ENCODE measurements at regions not wholly inside any gene's neighbourhood (a gene's known extent, or its start where the extent isn't known, plus 50 kb on each side); places are given as distances from the start of the nearest gene placed in this dataset.

DNA sequence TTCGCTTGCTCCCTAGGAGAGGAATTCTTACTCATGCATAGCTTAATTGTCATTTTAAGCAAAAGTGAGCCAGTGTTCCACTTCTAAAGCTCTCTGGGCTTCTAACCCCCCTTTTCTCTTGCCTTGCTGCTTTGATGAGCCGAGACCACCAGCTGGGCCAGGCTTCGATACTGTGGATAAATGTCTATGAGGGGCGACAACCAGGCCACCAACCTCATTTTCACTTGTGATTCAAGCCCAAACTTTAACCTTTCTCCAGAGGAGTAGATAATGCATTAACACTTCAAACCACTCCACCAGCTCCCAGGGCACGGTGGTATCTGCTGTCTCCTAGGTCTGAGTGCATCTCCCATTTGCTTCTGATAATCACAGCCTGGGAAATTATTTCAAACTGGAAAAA lies 205.6 kb downstream of the PSAT1 start:
- DNase-seq (ENCODE audit: low spot score) = no peak

DNA sequence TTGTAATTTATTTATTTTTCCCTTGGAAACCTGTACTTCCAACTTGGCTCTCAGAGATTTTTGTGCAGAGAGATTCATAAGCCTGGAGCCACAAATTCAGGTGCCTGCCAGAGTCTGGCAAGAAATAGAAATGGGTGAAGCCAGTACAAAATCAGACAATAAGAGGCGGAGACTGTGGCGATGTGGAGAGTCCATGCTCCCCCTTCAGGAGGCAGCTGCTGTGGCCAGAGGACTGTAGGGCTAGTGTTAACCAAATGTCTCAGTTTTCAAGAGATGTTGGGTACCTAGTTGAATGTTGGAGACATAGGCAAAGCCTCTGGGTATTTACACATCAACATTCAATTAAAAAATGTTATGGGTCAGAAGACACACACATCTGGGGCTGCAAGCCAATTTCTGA lies 208.6 kb downstream of the PSAT1 start:
- no peak for DNase-seq (ENCODE audit: low spot score)

DNA sequence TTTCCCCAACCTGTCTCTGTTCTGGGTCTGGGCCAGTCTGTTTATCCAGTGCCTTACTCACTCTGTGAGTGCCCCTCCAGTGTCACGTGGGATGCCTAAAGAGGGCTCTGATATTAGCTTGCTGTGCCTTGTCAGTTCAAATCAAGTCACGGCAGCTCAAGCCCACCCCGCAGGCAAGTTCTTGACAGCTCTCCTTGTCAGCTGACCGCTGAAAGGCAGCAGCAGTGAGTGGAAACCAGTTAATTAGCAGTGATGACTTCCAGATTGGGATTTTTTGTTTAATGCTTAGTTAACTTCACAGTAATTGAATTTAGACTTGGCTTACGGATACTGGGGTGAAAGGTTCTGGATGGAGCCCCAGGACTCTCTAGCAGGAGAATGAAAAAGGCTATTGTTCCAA lies 210.1 kb downstream of the PSAT1 start:
- no peak for DNase-seq (ENCODE audit: low spot score)

DNA sequence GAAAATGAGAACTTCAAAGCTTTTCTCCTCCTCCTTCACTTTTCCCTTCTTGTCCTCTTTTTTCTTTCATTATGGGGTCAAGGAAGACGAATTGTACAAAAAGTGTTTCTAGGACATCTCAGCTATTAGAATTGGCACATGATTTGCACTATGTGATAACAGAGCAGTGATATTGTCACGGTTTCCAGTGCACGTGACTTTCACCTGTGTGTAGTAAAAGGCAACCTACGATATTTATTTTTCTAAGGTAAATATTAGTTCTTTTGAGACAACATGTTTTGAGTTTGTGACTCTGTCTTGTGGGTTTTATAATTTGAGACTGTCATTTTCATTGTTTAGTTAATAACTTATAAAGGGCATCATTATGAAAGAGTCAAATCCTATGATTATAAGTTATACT lies 213.1 kb downstream of the PSAT1 start:
- DNase-seq (ENCODE audit: low spot score) = no peak

DNA sequence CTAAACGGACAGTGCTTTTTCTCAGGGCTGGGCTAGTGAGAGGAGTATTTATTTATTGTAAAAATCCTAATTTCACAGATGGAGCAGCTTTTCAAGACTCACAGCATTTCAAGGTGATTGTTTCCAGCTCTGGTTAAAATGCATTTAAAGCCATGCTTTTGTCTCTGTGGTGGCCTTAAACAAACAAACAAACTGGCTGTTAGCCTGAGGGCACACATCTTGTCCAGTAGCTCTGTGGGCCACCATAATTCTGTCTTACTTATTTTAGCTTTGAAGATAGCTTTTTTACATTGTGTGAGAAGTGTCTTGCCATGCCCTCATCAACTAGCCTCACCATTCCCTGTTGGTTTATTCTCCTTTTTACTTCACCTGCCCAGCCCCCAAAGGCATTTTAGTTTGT lies 218.2 kb downstream of the PSAT1 start:
- DNase-seq (ENCODE audit: low spot score) = no peak

DNA sequence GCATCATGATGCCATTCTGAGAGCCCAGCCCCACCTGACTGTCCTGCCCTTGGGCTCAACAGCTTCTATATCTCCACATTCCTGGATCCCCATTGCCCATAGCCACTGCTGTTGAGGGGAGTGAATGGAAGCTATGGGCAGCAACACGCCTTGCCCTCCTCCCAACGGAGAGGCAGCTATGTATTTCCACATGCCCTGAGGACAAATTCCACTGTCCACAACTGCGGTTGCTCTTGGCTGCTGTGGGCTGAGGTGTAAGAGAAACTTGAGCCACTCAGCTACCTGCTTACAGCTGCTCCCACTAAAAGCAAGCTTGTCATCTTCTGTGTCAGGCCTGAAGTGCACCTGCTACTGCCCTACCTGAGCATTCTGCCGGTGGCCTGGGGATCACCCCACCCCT lies 222.9 kb downstream of the PSAT1 start:
- no peak for DNase-seq (ENCODE audit: low spot score)

DNA sequence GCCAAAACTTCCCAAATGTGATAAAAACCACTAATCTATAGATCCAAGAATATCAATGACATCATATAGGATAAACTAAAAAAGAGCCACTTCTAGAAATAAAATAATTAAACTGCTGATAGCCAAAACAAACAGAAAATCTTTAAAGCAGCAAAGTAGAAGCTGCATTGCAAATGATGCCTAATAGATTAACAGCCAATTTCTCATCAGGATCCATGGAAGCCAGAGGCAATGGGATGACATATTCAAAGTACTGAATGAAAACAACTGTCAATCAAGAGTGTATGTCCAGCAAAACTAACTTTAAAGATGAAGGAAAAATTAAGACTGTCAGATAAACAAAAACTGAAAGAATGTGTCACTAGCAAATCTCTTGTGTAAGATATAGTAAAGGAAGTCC lies 224.8 kb downstream of the PSAT1 start:
- no peak for DNase-seq (ENCODE audit: low spot score)

DNA sequence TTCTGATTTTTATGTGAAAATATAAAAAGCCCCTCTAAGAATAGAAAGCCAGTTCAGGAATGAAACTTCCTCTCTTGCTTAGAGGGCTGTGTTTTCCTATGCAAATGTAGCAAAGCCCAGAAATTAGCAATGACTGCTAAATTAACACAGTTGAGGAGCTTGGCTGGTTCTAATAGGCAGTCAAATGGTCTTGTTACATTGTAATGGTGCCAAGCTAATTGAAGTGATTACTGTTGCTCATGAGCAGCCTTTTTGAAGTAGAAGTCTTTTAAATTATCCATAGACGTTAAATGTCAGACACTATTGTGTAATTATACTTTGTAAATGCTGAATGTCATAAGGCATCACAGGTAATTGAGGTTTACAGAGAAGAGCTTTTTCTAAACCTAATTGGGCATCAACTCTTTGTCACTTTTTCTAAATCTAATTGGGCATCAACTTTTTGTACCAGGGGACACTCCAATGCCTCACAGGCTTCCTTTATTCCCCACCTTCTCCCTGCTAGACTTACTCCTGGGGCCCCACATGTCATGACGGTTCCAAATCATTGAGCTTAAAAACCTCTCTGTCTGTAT lies 229.1 kb downstream of the PSAT1 start:
- no peak for DNase-seq (ENCODE audit: low spot score)

DNA sequence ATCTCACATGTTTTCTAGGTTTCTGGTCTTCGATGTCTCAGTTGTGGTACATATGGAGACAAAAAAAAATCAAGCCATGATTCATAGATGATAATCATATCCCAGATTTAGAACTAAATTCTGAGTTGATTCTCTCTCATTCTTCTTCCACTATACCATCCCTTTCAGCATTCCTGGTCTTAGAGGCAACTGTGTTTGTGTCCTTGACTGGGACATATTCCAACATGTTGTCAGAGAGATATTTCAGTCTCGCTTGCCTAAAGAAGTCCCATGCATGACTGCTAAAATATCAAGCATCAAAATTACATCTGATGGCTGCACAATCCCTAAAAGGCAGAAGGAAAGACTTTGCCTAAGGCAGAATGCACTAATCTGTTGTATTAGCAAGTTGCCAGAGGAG lies 236.6 kb downstream of the PSAT1 start:
- no peak for DNase-seq (ENCODE audit: low spot score)

DNA sequence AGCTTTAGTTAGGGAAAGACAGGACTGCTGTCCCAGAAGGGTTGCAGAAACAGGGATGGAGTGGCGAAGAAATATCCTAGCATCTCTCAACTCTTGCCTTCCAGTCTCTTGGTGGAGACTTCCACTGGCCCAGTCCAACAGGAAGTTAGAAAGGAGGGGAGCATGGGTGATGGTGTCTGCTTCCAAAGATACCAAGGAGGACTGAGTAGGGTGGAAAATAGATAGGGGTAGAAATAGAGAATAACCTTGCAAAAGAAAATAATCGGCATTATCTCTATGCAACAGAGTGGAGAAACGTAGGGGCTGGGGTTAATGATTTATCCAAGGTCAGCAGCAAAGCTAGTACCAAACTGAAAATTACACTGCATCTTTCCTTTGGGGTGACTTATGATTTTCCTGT lies 242.3 kb downstream of the PSAT1 start:
- no peak for DNase-seq (ENCODE audit: low spot score)

DNA sequence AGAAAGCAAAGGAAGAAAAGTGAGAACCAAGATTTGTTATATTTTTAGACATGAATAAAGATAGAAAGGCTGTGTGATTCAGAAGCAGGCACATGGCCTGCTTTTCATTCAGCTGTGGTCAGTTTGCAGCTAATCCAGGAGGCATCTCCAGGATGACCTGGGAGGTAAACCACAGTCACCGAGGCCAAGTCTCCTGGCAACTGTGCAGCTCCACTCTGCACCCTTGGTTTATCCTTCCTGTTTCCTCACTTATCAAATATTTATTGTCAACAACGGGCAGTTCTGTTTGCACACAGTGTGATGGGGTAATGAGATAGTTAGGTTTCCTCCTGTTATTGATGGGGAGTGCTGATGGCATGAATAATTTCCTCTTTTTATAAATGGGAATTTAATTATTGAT lies 243.0 kb downstream of the PSAT1 start:
- DNase-seq (ENCODE audit: low spot score) = no peak

DNA sequence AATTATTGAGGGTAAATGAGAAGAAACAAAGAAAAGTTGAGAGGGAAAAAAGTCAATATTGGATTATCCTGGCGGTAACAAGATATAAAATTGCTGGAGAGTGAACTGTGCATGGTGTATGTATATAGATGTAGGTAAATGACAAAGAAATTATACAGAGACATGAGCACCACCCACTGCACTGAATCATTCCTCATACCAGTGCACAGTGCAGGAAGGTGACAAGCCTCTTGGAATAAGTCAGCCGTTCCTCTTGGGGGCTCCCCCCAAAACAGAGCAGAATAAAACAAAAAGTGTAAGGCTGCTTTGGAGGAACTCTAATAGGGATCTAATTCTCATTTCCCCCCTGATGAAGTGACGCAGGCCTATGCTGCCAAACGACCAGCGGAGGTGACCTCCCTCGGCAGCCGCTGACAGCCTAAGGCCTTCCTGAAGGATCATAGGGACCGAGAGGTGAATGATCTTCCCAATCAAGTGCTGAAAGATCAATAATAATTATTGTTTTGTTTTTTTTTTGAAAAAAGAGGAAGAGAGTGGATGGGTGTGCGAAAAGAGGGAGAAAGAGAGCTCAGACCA lies 245.0 kb downstream of the PSAT1 start:
- DNase-seq (ENCODE audit: low spot score) = no peak

DNA sequence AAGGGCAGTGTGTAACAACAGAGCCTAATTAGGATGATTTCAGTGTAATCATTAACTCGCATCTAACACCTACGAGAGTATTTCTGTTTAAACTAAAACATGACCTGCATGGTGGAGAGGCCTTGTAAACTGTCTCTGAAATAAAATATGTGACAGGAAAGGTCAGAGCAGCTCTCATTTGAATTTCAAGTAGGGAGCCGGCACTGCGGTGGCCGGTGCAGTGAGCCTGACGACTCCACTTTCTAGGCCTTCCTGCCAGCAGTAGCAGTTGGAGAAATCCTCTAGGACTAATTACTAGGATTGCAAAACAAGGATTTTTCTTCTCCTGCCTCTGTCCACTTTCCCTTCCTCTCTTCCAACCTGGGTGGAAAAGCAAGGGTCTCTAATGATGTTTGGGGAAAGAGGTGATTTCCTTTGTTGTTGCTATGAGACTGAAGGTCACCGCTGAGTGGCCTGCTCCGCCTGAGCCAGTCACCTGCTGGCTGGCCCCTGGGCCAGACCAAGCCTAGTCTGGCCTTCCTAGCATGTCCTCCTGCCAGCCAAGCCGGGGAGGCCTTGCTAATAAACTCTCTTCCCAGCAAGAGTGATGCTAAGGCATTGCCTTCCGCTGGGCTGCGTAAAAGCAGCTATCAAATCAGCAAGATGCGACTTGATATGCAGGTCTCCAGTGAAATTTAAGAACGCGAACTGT lies 245.7 kb downstream of the PSAT1 start:
- no peak for DNase-seq (ENCODE audit: low spot score)

DNA sequence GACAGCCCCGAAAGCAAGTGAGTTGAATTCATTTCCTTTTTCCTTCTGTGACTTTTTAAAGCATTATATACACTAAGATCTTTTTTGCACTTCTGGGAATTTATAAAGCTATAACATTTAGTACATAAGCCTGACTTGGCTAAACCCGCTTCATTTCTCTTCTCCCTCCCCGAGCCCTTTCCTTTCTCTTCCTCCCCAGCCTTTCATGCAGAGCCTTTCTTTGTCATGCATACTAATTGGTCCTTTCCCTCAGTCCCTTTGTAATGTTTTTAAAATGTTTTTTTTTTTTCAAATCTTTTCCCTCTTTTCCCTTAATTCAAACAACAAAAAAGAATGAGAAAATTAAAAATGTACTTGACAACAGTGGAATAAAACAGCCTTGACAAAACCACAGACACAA lies 246.4 kb downstream of the PSAT1 start:
- no peak for DNase-seq (ENCODE audit: low spot score)

DNA sequence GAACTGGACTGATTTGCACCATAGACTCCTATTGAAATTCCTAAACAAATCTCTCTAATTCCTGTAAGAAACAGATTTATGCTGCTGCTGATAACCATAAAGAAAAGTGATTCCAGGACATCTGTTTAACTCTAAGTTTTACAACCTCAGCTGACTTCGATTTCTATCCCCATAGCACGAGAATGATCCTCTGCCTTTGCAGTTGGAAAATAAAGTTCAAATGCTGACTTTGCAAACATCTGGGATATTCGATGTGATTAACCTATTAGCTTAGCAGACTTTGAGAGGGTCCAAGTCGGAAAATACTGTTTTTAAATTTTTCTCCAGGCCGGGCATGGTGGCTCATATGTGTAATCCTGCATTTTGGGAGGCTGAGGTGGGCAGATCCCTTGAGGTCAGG lies 247.3 kb downstream of the PSAT1 start:
- no peak for DNase-seq (ENCODE audit: low spot score)

DNA sequence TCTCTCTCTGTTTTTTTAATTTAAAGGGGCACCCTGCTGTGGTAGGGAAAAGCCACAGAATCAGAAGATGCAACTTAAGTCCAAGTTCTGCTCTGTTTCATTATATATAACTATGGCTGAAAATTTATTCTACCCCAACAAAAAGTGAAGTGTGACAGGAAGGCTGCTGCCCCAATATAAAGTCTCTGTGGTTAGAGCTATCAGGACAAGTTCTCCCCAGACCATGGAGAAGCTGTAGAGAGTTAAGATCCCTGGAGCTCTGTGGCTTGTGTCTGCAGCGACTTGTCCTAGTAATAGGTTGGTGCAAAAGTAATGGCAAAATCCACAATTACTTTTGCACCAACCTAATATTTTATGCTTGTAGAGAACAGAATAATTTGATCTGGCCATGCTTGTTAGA lies 250.9 kb downstream of the PSAT1 start:
- no peak for DNase-seq (ENCODE audit: low spot score)

DNA sequence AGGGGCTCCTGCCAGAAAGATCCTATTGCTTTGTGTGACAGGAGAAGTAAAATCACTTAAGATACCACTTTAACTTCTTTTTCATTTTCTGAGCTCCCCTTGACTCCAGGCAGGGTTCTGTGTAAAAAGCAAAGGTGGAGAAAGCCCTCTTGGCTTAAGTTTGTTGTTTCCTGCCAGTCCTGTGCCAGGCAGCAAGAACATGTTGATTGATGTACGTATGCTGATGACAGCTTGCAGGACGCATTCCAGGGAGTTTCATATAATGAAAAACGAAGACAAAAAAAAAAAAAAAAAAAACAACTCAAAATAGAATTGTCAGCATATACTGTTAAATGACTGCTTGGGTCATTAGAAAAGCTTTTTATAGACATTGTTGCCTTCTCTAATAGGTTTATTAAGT lies 251.7 kb downstream of the PSAT1 start:
- no peak for DNase-seq (ENCODE audit: low spot score)

DNA sequence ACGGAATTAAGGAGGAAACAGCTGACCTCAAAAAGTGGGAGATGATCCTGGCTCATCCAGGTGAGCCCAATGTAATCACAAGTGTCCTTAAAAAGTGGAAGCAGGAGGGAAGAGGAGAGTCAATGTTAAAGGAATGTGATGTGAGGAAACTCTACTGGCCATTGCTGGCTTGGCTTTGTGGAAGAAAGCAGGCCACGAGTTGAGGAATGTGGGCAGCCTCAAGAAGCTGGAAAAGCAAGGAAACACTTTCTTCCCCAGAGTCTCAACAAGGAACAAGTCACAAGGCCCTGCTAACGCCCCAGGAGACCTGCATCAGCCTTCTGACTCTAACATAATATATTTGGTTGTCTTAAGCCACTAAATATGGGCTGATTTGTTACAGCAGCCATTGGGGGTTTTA lies 252.8 kb downstream of the PSAT1 start:
- no peak for DNase-seq (ENCODE audit: low spot score)

DNA sequence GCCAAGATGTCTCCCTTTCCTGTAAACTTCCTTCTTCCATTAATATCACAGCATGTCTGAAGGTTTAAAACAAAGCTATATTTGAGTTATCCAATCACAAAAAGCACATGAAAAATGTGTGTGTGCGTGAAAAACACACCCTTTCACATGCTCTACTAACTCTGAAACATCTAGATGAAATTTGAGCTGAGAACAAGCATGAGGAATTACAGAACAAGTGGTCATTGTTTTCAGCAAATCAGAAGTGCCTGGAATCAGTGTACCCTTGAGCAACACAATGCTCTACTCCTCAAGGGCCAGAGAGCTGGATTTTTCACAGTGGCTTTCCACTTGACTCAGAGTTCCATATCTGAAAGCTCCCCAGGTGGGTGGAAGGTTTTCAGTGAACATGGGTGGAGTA lies 255.9 kb downstream of the PSAT1 start:
- no peak for DNase-seq (ENCODE audit: low spot score)

DNA sequence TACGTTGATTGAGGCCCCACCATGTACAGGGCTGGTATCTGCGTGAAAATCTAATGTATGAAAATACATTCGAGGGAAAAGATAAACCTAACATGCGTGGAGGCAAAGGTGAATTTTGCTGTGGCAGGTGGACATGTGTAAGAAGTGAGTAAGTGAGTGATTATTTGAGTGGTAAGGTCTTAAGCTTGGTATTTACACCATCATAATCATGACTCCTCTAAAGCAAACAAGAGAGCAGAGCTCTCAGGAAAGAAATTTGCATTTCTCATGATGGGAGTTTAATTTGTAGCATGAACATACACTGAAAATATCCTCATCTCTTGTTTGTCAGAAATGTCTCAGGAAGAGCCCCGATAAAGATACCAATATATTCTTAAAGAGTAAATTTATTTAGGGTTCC lies 260.6 kb downstream of the PSAT1 start:
- no peak for DNase-seq (ENCODE audit: low spot score)

DNA sequence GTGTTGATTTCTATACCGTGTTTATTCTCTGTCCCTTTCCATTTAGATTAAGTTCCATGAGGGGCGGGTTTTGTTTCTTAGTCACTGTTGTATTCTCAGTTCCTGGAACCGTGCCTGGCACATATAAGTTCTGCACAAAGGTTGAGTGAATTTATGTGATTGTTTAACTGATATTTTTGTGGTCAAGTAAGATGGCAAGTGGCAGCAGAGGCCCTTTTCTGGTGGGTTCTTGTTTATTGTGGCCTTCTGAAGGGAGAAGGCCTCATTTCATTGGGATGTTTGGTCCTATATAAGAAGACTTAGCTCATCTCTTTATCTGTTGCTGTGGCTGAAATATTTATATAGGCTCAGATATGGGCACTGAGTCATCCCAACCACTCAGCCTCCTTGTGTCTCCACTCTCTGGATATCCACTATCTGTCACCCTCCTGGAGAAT lies 262.5 kb downstream of the PSAT1 start:
- no peak for DNase-seq (ENCODE audit: low spot score)

DNA sequence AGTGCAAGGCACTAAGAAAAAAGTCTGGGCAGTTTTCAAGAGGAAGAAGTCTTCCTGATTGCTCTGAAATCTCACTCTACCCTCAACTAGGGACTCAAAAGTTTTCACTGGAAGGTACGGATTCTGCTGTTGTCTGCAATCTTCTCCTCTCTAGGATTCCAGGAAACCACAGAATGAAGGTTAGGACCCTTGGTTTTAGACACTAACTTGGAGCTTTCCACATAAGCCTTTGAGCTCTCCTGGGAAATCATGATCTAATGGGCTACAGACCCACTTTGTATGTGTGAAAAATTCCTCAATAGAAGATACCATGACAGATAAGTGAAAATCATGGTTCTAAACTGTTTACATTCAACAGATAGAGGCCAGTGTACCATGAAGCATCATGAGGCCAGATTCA lies 265.1 kb downstream of the PSAT1 start:
- no peak for DNase-seq (ENCODE audit: low spot score)

DNA sequence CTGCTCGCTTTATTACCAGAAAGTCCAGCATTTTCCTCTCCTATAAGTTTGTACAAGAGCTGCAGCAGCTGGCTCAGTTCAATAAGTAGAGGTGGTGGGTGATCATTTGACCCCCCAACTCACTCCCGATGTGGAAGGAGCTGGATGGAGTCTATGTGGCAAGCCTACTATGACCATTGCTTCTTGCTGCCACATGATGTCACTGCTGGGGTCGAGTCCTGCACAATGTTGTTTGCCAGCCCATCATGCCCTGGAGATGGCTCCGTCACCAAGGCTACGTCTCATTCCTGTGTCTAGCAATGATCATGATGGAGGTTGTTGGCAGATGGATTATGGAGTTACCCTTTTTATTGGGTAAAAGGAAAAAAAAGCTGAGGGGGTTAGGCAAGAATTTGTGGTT lies 266.3 kb downstream of the PSAT1 start:
- DNase-seq (ENCODE audit: low spot score) = no peak

DNA sequence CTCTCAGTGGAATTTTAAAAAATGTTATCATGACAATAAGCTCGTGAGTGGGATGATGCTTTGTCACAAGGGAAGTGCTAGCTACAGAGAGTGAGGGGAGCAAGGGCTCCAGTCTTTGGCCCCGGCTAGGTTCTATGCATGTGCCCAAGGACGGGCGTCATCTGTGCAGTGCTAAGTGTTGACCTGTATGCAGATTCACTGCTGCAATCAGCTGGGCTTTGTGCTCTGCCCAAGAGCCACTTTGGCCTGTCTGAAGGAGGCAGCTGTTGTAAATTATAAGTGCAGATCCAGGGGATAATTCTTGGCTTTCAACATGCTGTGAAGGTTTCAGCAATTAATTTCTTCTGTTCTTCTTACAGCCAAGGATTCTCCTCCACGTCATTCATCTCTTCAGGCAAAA lies 268.6 kb downstream of the PSAT1 start:
- no peak for DNase-seq (ENCODE audit: low spot score)

Data from D341Med (cell line).